Fibroblast of lung (primary cell): ENCODE measurements at regions not wholly inside any gene's neighbourhood (a gene's known extent, or its start where the extent isn't known, plus 50 kb on each side); places are given as distances from the start of the nearest gene placed in this dataset.
A peak's percentile ranks its signal among the peaks of the same experiment; 100 is the strongest.

Experiments
- DNase-seq, 2 donors: peaks; one replicate each; pipeline versions ENCODE4 v3.0.0 to v3.0.0-alpha.2; 2010; ENCODE audit warnings: low read depth in 2 of 2
- H2AFZ ChIP-seq: 2 replicates; pipeline ENCODE4 v1.5.1; 2012; ENCODE audit warnings: low read length, control low read depth, inconsistent platforms
- H3K27ac ChIP-seq: 2 replicates; pipeline ENCODE4 v1.5.1; 2011; ENCODE audit warnings: low read length, control low read depth; ENCODE audit not compliant: insufficient read depth
- H3K27me3 ChIP-seq: 2 replicates; pipeline ENCODE4 v1.5.1; 2011; ENCODE audit warnings: mild to moderate bottlenecking, low read length; ENCODE audit not compliant: control insufficient read depth, insufficient read depth
- H3K36me3 ChIP-seq: 2 replicates; pipeline ENCODE4 v1.5.1; 2011; ENCODE audit warnings: low read length; ENCODE audit not compliant: control insufficient read depth, insufficient read depth
- H3K4me1 ChIP-seq: 2 replicates; pipeline ENCODE4 v1.5.1; 2011; ENCODE audit warnings: low read length; ENCODE audit not compliant: control insufficient read depth, insufficient read depth; ENCODE audit errors: extremely low read depth
- H3K4me2 ChIP-seq: 2 replicates; pipeline ENCODE4 v1.5.1; 2011; ENCODE audit warnings: low read length, control low read depth; ENCODE audit not compliant: insufficient read depth; ENCODE audit errors: extremely low read depth
- H3K4me3 ChIP-seq, 4 experiments: fragments of 200-600 bp in 1 of 4; sonication (generic) in 1 of 4; replicated peaks in 1 of 4; 2 replicates each; pipeline ENCODE4 v1.5.1; 2011 to 2016; ENCODE audit warnings: low read length in 4 of 4, low read depth in 3 of 4, mild to moderate bottlenecking in 3 of 4, control low read depth in 2 of 4, inconsistent platforms in 1 of 4, mixed read lengths in 1 of 4; ENCODE audit not compliant: insufficient read depth in 1 of 4; ENCODE audit errors: control extremely low read depth in 1 of 4
- H3K79me2 ChIP-seq: 2 replicates; pipeline ENCODE4 v1.5.1; 2012; ENCODE audit warnings: mild to moderate bottlenecking, low read length, inconsistent platforms; ENCODE audit not compliant: control insufficient read depth, insufficient read depth
- H3K9ac ChIP-seq: 2 replicates; pipeline ENCODE4 v1.5.1; 2011; ENCODE audit warnings: mild to moderate bottlenecking, low read length, control low read depth; ENCODE audit not compliant: insufficient read depth
- H3K9me3 ChIP-seq: 2 replicates; pipeline ENCODE4 v1.5.1; 2012; ENCODE audit warnings: low read depth, low read length; ENCODE audit not compliant: control insufficient read depth, insufficient read depth
- H4K20me1 ChIP-seq: 2 replicates; pipeline ENCODE4 v1.5.1; 2011; ENCODE audit warnings: low read length; ENCODE audit not compliant: control insufficient read depth, insufficient read depth; ENCODE audit errors: extremely low read depth
- EZH2 ChIP-seq: IDR thresholded peaks from 2 replicates; pipeline ENCODE4 v1.5.1; 2012; ENCODE audit warnings: low read length, control low read depth, mild to moderate bottlenecking; ENCODE audit errors: missing control alignments
- TF ChIP-seq, protein P1 (sequence below), 2 donors: IDR thresholded peaks in 1 of 2; conservative IDR thresholded peaks in 1 of 2; 1 replicate in 1 of 2; 2 replicates in 1 of 2; pipeline ENCODE4 v1.5.1; 2011 to 2012; ENCODE audit warnings: low read length in 2 of 2, control low read depth in 1 of 2, inconsistent platforms in 1 of 2, low read depth in 1 of 2, mild to moderate bottlenecking in 1 of 2

DNA sequence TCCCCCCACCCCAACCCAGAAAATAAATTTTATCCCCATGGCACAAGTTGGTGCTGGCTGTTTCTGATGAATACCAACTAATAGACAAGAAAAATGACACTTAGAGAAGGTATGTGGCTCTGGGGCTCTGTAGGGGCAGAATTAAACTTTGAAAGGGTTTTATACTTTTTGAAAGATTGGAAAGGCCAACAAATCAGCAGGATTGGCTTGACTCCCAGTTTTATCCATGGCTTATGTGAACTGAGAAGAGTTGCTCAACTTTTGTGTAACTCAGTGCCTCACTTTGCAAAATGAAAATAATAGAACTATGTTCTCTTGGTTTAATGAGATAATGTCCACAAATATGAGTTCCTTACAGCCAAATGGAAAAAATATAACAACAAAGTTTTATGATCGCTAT is 288.9 kb upstream of the KIF2A start:
- Histone ChIP-seq H2AFZ (no peak overlapping the region), H3K9ac (no peak overlapping the region), H3K4me1 (no peaks in the 10 kb centered on the region), H3K79me2 (no peaks in the 10 kb centered on the region), H3K4me3 (no peak overlapping the region), H3K9me3 (no peaks in the 10 kb centered on the region), H3K27ac (no peak overlapping the region), H3K36me3 (no peaks in the 10 kb centered on the region), H3K4me2 (no peak overlapping the region), H3K27me3 (no peaks in the 10 kb centered on the region), H4K20me1 (no peaks in the 10 kb centered on the region)
- TF ChIP-seq, protein P1, sequence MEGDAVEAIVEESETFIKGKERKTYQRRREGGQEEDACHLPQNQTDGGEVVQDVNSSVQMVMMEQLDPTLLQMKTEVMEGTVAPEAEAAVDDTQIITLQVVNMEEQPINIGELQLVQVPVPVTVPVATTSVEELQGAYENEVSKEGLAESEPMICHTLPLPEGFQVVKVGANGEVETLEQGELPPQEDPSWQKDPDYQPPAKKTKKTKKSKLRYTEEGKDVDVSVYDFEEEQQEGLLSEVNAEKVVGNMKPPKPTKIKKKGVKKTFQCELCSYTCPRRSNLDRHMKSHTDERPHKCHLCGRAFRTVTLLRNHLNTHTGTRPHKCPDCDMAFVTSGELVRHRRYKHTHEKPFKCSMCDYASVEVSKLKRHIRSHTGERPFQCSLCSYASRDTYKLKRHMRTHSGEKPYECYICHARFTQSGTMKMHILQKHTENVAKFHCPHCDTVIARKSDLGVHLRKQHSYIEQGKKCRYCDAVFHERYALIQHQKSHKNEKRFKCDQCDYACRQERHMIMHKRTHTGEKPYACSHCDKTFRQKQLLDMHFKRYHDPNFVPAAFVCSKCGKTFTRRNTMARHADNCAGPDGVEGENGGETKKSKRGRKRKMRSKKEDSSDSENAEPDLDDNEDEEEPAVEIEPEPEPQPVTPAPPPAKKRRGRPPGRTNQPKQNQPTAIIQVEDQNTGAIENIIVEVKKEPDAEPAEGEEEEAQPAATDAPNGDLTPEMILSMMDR (conservative IDR thresholded peaks at IDR 0.05 in 1 of 2, IDR thresholded peaks at IDR 0.05 in 1 of 2; ENCODE audit: low read depth in 1 of 2, low read length in 2 of 2): no peak
- no peak for TF ChIP-seq EZH2
- peak in 1 of 2 donors; percentile 21 for DNase-seq

DNA sequence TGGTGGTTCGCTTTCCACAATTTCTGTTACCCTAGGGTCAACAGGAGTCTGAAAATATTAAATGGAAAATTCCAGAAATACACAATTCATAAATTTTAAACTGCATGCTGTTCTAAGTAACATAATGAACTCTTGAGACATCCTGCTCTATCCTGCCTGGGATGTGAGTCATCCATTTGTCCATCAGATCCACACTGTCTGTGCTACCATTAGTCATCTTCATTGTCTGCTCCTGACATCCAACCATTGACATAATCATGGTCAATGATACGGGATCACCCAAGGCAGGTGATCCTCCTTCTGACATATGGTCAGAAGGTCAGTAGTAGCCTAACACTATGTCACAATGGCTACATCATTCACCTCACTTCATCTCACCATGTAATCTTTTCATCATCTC is 276.7 kb upstream of the KIF2A start:
- H3K4me3 ChIP-seq: no peak overlapping the region
- H3K4me1 ChIP-seq: no peaks in the 10 kb centered on the region
- no peaks in the 10 kb centered on the region for H3K36me3 ChIP-seq
- H4K20me1 ChIP-seq: no peaks in the 10 kb centered on the region
- H3K79me2 ChIP-seq: no peaks in the 10 kb centered on the region
- no peak overlapping the region for H3K9ac ChIP-seq
- no peaks in the 10 kb centered on the region for H3K27me3 ChIP-seq
- H3K4me2 ChIP-seq: no peak overlapping the region
- H3K27ac ChIP-seq: no peak overlapping the region
- no peak for TF ChIP-seq EZH2
- TF ChIP-seq, protein P1 (conservative IDR thresholded peaks at IDR 0.05 in 1 of 2, IDR thresholded peaks at IDR 0.05 in 1 of 2; ENCODE audit: low read depth in 1 of 2, low read length in 2 of 2): no peak
- H2AFZ ChIP-seq: no peak overlapping the region
- no peaks in the 10 kb centered on the region for H3K9me3 ChIP-seq
- peak in 1 of 2 donors; percentile 11 for DNase-seq

DNA sequence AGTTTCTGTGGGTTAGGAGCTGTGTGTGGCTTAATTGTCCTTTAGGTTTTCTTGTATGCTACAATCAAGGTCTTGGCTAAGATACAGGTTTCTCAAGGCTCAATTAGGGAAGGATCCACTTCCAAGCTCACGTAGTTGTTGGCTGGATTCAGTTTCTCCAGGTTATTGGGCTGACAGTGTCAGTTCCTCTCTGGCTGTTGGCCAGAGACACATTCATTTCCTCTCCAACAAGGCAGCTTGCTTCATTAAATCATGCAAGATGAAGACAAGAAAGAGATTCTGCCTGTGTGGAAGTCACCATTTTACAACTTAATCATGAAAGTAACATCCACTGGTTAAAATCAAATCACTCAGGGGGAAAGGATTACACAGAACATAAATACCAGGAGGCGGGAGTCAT is 275.7 kb upstream of the KIF2A start:
- H3K36me3 ChIP-seq: no peaks in the 10 kb centered on the region
- H2AFZ ChIP-seq: no peak overlapping the region
- H3K4me3 ChIP-seq: no peak overlapping the region
- H3K27me3 ChIP-seq: no peaks in the 10 kb centered on the region
- no peak overlapping the region for H3K9ac ChIP-seq
- no peaks in the 10 kb centered on the region for H3K4me1 ChIP-seq
- H3K79me2 ChIP-seq: no peaks in the 10 kb centered on the region
- no peak overlapping the region for H3K27ac ChIP-seq
- no peak for TF ChIP-seq EZH2
- no peaks in the 10 kb centered on the region for H3K9me3 ChIP-seq
- H3K4me2 ChIP-seq: no peak overlapping the region
- DNase-seq: no peak
- no peaks in the 10 kb centered on the region for H4K20me1 ChIP-seq
